Pancreas (tissue), 10 donors: ENCODE measurements at regions not wholly inside any gene's neighbourhood (a gene's known extent, or its start where the extent isn't known, plus 50 kb on each side); places are given as distances from the start of the nearest gene placed in this dataset.

Source experiments
- ATAC-seq, 4 donors: fragments of 200-7000 bp; cut with Tn5 transposase; one replicate each; pipeline versions ENCODE4 v1.8.0 to v1.9.1; 2020; ENCODE audit warnings: mild to moderate bottlenecking in 4 of 4, moderate library complexity in 4 of 4
- DNase-seq, 6 donors: peaks; one replicate each; pipeline ENCODE4 v3.0.0-alpha.2; 2020
- FAIRE-seq: peaks from 2 replicates; lab custom pipeline; 2012; peaks lifted over from hg19 to GRCh38; lab: Jason Lieb, UNC
- H3K27ac ChIP-seq, 4 donors: fragments of 200-600 bp; sonication (generic); 1 replicate in 3 of 4; 2 replicates in 1 of 4; pipeline versions ENCODE4 v1.5.0 to v1.8.0; 2020
- H3K27me3 ChIP-seq, 4 donors: fragments of 200-600 bp; one replicate each; pipeline ENCODE4 v1.8.0; 2021
- H3K36me3 ChIP-seq, 3 donors: fragments of 200-600 bp; sonication (generic) in 1 of 3; one replicate each; pipeline versions ENCODE4 v1.5.0 to v1.8.0; 2020 to 2021
- H3K4me1 ChIP-seq, 3 donors: fragments of 200-600 bp; one replicate each; pipeline ENCODE4 v1.8.0; 2021
- H3K4me3 ChIP-seq, 4 donors: fragments of 200-600 bp; sonication (generic) in 2 of 4; one replicate each; pipeline versions ENCODE4 v1.5.0 to v1.8.0; 2020 to 2021
- H3K9me3 ChIP-seq, 4 donors: fragments of 200-600 bp; one replicate each; pipeline ENCODE4 v1.8.0; 2021
- CTCF ChIP-seq, 4 donors: fragments of 200-600 bp; sonication (generic) in 3 of 4; IDR thresholded peaks; one replicate each; pipeline versions ENCODE4 v1.5.0 to v1.8.0; 2021; ENCODE audit warnings: antibody characterized with exemption in 4 of 4
- WGBS, 2 donors: extraction: QIAGEN DNeasy Blood & Tissue Kit; methylation state at CpG; one replicate each; pipeline ENCODE4 v1.1.7; 2013; 5-methylcytosine and 5-hydroxymethylcytosine counted together
- intact Hi-C, 3 donors: fragments of 100-400 bp; cut with DNase I; formaldehyde crosslinking; loops; one replicate each; pipeline versions ENCODE4 v1.11.1 to v1.14.2; 2022
- donor health status: healthy with polysubstance abuse.
- donor health status: DM: no; HTN: no; CAD: no; lungs with moderate emphysema.
- donor health status: DM: no; HTN: no; CAD: no.
- donor health status: control.
- donor health status: control.
- donor health status: Bipolar disorder and iron deficiency.
- donor health status: DM: yes; HTN: yes; CAD: no.
- donor health status: DM: no; HTN: no; CAD: no.
- donor health status: DM: no; HTN: no; CAD: no.
- donor health status: DM: yes; HTN: yes; CAD: no.

- DNase-seq (no peak), FAIRE-seq (no peak), ATAC-seq (no peak)
- 74 to 83% methylated on average over 2 of the region's 2 CpGs for WGBS, 2 donors
- intact Hi-C loops, result no loop called here
- H3K9me3 ChIP-seq, result no peaks in the 10 kb centered on the region
- H3K4me1 ChIP-seq, result no peaks in the 10 kb centered on the region
- H3K4me3 ChIP-seq, result no peak overlapping the region
- H3K27me3 ChIP-seq, result no peaks in the 10 kb centered on the region
- TF ChIP-seq CTCF (IDR thresholded peaks at IDR 0.05), result no peak
- no peak overlapping the region for H3K27ac ChIP-seq
- no peaks in the 10 kb centered on the region for H3K36me3 ChIP-seq
These were observed 299.8 kb upstream of the GOLIM4 start for GRCh38 chr3:168395551-168395950.

GRCh38 chr3:168394439-168394838 lies 298.7 kb upstream of the GOLIM4 start:
- no peak overlapping the region for H3K4me3 ChIP-seq
- H3K27me3 ChIP-seq, result no peaks in the 10 kb centered on the region
- no peaks in the 10 kb centered on the region for H3K36me3 ChIP-seq
- H3K27ac ChIP-seq, result no peak overlapping the region
- FAIRE-seq, result no peak
- 53 to 69% methylated on average over 2 of the region's 2 CpGs for WGBS, 2 donors
- TF ChIP-seq CTCF (IDR thresholded peaks at IDR 0.05), result no peak
- intact Hi-C loops, result no loop called here
- no peaks in the 10 kb centered on the region for H3K9me3 ChIP-seq
- no peak for ATAC-seq
- no peaks in the 10 kb centered on the region for H3K4me1 ChIP-seq
- DNase-seq, result no peak

- Histone ChIP-seq H3K36me3 (no peaks in the 10 kb centered on the region), H3K27ac (no peak overlapping the region), H3K4me1 (no peaks in the 10 kb centered on the region), H3K27me3 (no peaks in the 10 kb centered on the region), H3K9me3 (no peaks in the 10 kb centered on the region), H3K4me3 (no peak overlapping the region)
- intact Hi-C loops, result no loop called here
- no peak for DNase-seq
- no peak for FAIRE-seq
- no peak for ATAC-seq
- TF ChIP-seq CTCF (IDR thresholded peaks at IDR 0.05), result peak in 1 of 4 donors; percentile 9
These were observed 290.6 kb upstream of the GOLIM4 start for GRCh38 chr3:168386301-168386700.

GRCh38 chr3:168384990-168385389 lies 289.3 kb upstream of the GOLIM4 start:
- H3K9me3 ChIP-seq, result no peaks in the 10 kb centered on the region
- no peaks in the 10 kb centered on the region for H3K36me3 ChIP-seq
- H3K27ac ChIP-seq, result no peak overlapping the region
- ATAC-seq (no peak), DNase-seq (no peak), FAIRE-seq (no peak)
- TF ChIP-seq CTCF (IDR thresholded peaks at IDR 0.05), result no peak
- H3K4me3 ChIP-seq, result no peak overlapping the region
- H3K27me3 ChIP-seq, result no peaks in the 10 kb centered on the region
- intact Hi-C loops, result no loop called here
- H3K4me1 ChIP-seq, result no peaks in the 10 kb centered on the region
- 61 to 75% methylated on average over 7 of the region's 7 CpGs for WGBS, 2 donors

- Histone ChIP-seq H3K9me3 (no peaks in the 10 kb centered on the region), H3K4me1 (no peaks in the 10 kb centered on the region), H3K36me3 (no peaks in the 10 kb centered on the region), H3K27me3 (no peaks in the 10 kb centered on the region), H3K27ac (no peak overlapping the region), H3K4me3 (no peak overlapping the region)
- DNase-seq, result no peak
- no peak for ATAC-seq
- WGBS, 2 donors, result 84 to 93% methylated on average over 2 of the region's 2 CpGs
- no peak for FAIRE-seq
- no peak for TF ChIP-seq CTCF (IDR thresholded peaks at IDR 0.05)
- intact Hi-C loops, result no loop called here
These were observed 287.8 kb upstream of the GOLIM4 start for GRCh38 chr3:168383573-168383972.
